PFSK-1 (cell line): ENCODE measurements at regions not wholly inside any gene's neighbourhood (a gene's known extent, or its start where the extent isn't known, plus 50 kb on each side); places are given as distances from the start of the nearest gene placed in this dataset.

ENCODE experiments used
- FOXP2 ChIP-seq: optimal IDR thresholded peaks from 2 replicates; pipeline ENCODE3; 2011; ENCODE audit warnings: borderline replicate concordance, control low read depth, inconsistent platforms; ENCODE audit not compliant: insufficient read depth; ENCODE audit errors: extremely low read length, extremely low read depth
- POLR2AphosphoS5 ChIP-seq: IDR thresholded peaks from 2 replicates; pipeline ENCODE4 v1.6.1; 2012; ENCODE audit warnings: low read depth, mild to moderate bottlenecking, control low read depth, low read length, moderate library complexity
- SIN3A ChIP-seq: IDR thresholded peaks from 2 replicates; pipeline ENCODE4 v1.6.1; 2012; ENCODE audit warnings: mild to moderate bottlenecking, low read length, moderate library complexity, borderline replicate concordance; ENCODE audit not compliant: insufficient read depth
- TAF1 ChIP-seq: IDR thresholded peaks from 2 replicates; pipeline ENCODE4 v1.6.1; 2012; ENCODE audit warnings: low read length, control low read depth, borderline replicate concordance; ENCODE audit not compliant: insufficient read depth
- TF ChIP-seq, protein P1 (sequence below), 2 experiments: IDR thresholded peaks; 2 replicates each; pipeline versions ENCODE4 v1.6.1 to v1.8.0; 2011 to 2012; ENCODE audit warnings: low read depth in 2 of 2, low read length in 2 of 2, control low read depth in 1 of 2, inconsistent platforms in 1 of 2, mild to moderate bottlenecking in 1 of 2, moderate library complexity in 1 of 2; ENCODE audit not compliant: insufficient read depth in 1 of 2

DNA sequence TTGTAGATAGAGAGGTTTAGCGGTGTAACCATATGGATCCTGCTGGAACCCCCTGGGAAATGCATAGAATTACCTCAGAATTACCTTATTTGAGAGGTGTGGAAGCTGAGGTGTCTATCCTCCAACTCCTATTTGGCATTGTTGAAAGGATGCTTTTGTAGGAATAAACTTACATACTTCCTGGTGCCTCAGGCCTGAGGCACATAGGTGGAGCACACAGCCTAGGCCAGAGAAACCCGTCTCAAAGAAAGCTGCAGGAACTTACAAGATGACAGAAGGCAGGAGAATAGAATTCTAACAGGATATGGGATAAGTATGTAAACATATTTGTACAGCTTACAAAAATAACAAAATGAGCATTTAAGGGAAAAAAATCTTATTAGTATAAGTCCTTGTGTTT is 1507.2 kb upstream of the ZEB2 start:
- TF ChIP-seq FOXP2, result no peak
- no peak for TF ChIP-seq POLR2AphosphoS5
- TF ChIP-seq TAF1, result no peak
- no peak for TF ChIP-seq SIN3A
- TF ChIP-seq, protein P1, sequence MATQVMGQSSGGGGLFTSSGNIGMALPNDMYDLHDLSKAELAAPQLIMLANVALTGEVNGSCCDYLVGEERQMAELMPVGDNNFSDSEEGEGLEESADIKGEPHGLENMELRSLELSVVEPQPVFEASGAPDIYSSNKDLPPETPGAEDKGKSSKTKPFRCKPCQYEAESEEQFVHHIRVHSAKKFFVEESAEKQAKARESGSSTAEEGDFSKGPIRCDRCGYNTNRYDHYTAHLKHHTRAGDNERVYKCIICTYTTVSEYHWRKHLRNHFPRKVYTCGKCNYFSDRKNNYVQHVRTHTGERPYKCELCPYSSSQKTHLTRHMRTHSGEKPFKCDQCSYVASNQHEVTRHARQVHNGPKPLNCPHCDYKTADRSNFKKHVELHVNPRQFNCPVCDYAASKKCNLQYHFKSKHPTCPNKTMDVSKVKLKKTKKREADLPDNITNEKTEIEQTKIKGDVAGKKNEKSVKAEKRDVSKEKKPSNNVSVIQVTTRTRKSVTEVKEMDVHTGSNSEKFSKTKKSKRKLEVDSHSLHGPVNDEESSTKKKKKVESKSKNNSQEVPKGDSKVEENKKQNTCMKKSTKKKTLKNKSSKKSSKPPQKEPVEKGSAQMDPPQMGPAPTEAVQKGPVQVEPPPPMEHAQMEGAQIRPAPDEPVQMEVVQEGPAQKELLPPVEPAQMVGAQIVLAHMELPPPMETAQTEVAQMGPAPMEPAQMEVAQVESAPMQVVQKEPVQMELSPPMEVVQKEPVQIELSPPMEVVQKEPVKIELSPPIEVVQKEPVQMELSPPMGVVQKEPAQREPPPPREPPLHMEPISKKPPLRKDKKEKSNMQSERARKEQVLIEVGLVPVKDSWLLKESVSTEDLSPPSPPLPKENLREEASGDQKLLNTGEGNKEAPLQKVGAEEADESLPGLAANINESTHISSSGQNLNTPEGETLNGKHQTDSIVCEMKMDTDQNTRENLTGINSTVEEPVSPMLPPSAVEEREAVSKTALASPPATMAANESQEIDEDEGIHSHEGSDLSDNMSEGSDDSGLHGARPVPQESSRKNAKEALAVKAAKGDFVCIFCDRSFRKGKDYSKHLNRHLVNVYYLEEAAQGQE (IDR thresholded peaks at IDR 0.05; ENCODE audit: insufficient read depth in 1 of 2, low read depth in 2 of 2, low read length in 2 of 2), result no peak

DNA sequence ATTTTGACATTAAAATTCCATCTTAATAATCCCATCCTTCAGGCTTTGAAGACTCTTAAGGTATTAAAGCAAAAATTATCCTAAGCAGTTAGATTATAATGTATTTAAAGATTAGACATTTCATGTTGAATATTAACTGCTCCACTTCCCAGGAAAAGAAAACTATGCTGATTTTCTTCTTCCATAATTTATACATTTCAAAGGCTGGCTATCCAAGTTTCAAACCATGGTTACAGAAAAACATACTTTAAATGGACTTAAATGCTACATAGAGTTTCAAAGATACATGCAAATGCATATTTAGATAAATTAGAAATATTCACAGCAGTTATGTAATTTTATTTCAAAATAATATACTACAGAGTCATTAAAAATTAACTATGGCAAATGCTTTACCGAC is 1505.6 kb upstream of the ZEB2 start:
- TF ChIP-seq, protein P1 (IDR thresholded peaks at IDR 0.05; ENCODE audit: insufficient read depth in 1 of 2, low read depth in 2 of 2, low read length in 2 of 2), result no peak
- TF ChIP-seq TAF1, result no peak
- TF ChIP-seq POLR2AphosphoS5, result no peak
- TF ChIP-seq FOXP2, result no peak
- TF ChIP-seq SIN3A, result no peak

DNA sequence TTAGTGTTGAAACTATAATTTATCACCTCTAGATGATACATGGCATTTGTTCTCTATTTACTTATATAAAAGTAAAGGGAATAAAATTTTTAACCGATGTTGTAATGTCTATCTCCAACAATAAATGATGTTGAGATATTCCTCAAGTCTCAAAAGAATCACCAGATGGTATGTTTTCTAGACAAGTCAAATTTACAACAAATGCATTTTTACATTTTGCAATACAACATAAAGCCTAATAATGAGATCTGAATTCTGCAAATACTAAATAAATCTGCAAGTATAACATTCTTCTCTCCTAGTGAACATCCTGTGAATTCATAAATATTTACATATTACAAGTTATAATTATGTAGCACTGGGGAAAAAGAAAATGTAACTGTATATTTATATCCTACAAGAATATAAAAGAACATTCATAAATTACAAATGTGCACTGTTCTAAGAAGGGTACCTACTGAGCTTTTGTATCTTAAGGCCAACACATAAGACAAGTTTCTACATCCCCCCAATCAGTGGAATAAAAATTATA is 1504.4 kb upstream of the ZEB2 start:
- TF ChIP-seq TAF1, result no peak
- TF ChIP-seq, protein P1 (IDR thresholded peaks at IDR 0.05; ENCODE audit: insufficient read depth in 1 of 2, low read depth in 2 of 2, low read length in 2 of 2), result no peak

DNA sequence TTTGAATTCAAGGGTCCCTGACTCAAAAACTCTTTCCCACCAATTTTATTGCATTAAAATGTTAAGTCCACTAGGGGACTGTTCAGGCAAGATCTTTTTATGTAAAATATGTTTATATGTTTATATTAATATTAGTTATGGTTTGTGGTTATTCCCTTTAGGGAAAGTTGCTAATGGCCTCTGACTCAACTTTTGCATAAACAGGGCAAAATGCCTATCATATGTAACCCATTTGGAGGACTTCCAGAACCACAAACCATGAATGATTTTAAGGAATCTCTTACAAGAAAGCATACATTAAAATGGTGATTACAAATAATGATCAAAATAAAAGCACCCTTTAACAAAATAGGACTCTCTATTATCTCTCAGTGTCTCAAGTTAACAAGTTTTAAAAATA is 1484.5 kb upstream of the ZEB2 start:
- TF ChIP-seq POLR2AphosphoS5 (no peak), TAF1 (no peak), SIN3A (no peak), FOXP2 (no peak)
- TF ChIP-seq, protein P1 (IDR thresholded peaks at IDR 0.05; ENCODE audit: insufficient read depth in 1 of 2, low read depth in 2 of 2, low read length in 2 of 2), result no peak

DNA sequence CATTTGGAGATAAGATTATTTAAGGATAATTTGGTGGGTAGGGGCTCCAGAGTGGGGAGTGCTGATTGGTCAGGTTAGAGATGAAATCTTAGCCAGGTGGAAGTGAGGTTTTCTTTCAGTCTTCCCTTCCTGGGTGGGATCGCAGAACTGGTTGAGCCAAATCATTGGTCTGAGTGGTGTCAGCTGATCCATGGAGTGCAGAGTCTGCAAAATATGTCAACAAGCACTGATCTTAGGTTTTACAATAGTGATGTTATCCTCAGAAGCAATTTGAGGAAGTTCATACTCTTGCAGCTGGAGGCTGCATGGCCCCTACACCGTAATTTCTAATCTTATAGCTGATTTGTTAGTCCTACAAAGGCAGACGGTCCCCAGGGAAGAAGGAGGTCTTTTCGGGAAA is 1483.4 kb upstream of the ZEB2 start:
- TF ChIP-seq SIN3A, result no peak
- no peak for TF ChIP-seq POLR2AphosphoS5
- TF ChIP-seq, protein P1 (IDR thresholded peaks at IDR 0.05; ENCODE audit: insufficient read depth in 1 of 2, low read depth in 2 of 2, low read length in 2 of 2), result no peak
- TF ChIP-seq TAF1, result no peak
- no peak for TF ChIP-seq FOXP2
